Pancreas (tissue), 10 donors: ENCODE measurements at regions not wholly inside any gene's neighbourhood (a gene's known extent, or its start where the extent isn't known, plus 50 kb on each side); places are given as distances from the start of the nearest gene placed in this dataset.

Experiments
- ATAC-seq, 4 donors: fragments of 200-7000 bp; cut with Tn5 transposase; one replicate each; pipeline versions ENCODE4 v1.8.0 to v1.9.1; 2020; ENCODE audit warnings: mild to moderate bottlenecking in 4 of 4, moderate library complexity in 4 of 4
- DNase-seq, 6 donors: peaks; one replicate each; pipeline ENCODE4 v3.0.0-alpha.2; 2020
- FAIRE-seq: peaks from 2 replicates; lab custom pipeline; 2012; peaks lifted over from hg19 to GRCh38; lab: Jason Lieb, UNC
- H3K27ac ChIP-seq, 4 donors: fragments of 200-600 bp; sonication (generic); 1 replicate in 3 of 4; 2 replicates in 1 of 4; pipeline versions ENCODE4 v1.5.0 to v1.8.0; 2020
- H3K27me3 ChIP-seq, 4 donors: fragments of 200-600 bp; one replicate each; pipeline ENCODE4 v1.8.0; 2021
- H3K36me3 ChIP-seq, 3 donors: fragments of 200-600 bp; sonication (generic) in 1 of 3; one replicate each; pipeline versions ENCODE4 v1.5.0 to v1.8.0; 2020 to 2021
- H3K4me1 ChIP-seq, 3 donors: fragments of 200-600 bp; one replicate each; pipeline ENCODE4 v1.8.0; 2021
- H3K4me3 ChIP-seq, 4 donors: fragments of 200-600 bp; sonication (generic) in 2 of 4; one replicate each; pipeline versions ENCODE4 v1.5.0 to v1.8.0; 2020 to 2021
- H3K9me3 ChIP-seq, 4 donors: fragments of 200-600 bp; one replicate each; pipeline ENCODE4 v1.8.0; 2021
- WGBS, 2 donors: extraction: QIAGEN DNeasy Blood & Tissue Kit; methylation state at CpG; one replicate each; pipeline ENCODE4 v1.1.7; 2013; 5-methylcytosine and 5-hydroxymethylcytosine counted together
- intact Hi-C, 3 donors: fragments of 100-400 bp; cut with DNase I; formaldehyde crosslinking; loops; one replicate each; pipeline versions ENCODE4 v1.11.1 to v1.14.2; 2022
- TF ChIP-seq, protein P1 (sequence below), 4 donors: fragments of 200-600 bp; sonication (generic) in 3 of 4; IDR thresholded peaks; one replicate each; pipeline versions ENCODE4 v1.5.0 to v1.8.0; 2021; ENCODE audit warnings: antibody characterized with exemption in 4 of 4
- donor health status: healthy with polysubstance abuse.
- donor health status: DM: no; HTN: no; CAD: no; lungs with moderate emphysema.
- donor health status: DM: no; HTN: no; CAD: no.
- donor health status: control.
- donor health status: control.
- donor health status: Bipolar disorder and iron deficiency.
- donor health status: DM: yes; HTN: yes; CAD: no.
- donor health status: DM: no; HTN: no; CAD: no.
- donor health status: DM: no; HTN: no; CAD: no.
- donor health status: DM: yes; HTN: yes; CAD: no.

DNA sequence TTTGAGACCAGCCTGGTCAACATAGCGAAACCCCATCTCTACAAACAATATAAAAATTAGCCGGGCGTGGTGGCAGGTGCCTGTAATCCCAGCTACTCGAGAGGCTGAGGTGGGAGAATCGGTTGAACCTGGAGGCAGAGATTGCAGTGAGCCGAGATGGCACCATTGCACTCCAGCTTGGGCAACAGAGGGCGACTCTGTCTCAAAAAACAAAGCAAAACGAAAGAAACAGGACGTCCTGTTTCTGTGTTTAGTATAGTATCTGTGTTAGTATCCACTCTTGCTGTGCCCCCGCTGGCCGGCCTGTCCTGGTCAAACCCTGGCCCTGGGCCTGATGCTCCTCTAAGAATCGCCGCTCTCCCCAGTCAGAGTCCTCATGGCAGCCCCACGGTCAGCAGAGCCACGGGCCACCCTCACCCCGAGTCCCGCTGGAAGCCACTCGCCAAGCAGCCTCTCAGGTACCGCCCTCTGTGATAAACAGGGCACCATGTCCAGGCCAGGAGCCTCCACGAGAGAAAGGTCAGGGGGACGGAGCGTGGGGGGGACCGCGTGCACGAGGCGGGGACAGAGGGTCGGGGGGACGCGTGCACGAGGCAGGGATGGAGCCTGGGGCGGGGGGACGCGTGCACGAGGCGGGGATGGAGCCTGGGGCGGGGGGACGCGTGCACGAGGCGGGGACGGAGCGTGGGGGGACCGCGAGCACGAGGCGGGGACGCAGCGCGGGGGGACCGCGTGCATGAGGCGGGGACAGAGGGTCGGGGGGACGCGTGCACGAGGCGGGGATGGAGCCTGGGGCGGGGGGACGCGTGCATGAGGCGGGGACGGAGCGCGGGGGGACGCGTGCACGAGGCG lies 384.5 kb downstream of the SMOC2 start:
- Histone ChIP-seq H3K4me3 (no peak overlapping the region), H3K27me3 (no peaks in the 10 kb centered on the region), H3K4me1 (no peaks in the 10 kb centered on the region), H3K27ac (no peak overlapping the region), H3K36me3 (no peaks in the 10 kb centered on the region), H3K9me3 (no peaks in the 10 kb centered on the region)
- ATAC-seq (no peak), FAIRE-seq (no peak), DNase-seq (no peak)
- intact Hi-C loops, result no loop called here
- 90 to 92% methylated on average over 55 to 68 of the region's 68 CpGs for WGBS, 2 donors
- TF ChIP-seq, protein P1, sequence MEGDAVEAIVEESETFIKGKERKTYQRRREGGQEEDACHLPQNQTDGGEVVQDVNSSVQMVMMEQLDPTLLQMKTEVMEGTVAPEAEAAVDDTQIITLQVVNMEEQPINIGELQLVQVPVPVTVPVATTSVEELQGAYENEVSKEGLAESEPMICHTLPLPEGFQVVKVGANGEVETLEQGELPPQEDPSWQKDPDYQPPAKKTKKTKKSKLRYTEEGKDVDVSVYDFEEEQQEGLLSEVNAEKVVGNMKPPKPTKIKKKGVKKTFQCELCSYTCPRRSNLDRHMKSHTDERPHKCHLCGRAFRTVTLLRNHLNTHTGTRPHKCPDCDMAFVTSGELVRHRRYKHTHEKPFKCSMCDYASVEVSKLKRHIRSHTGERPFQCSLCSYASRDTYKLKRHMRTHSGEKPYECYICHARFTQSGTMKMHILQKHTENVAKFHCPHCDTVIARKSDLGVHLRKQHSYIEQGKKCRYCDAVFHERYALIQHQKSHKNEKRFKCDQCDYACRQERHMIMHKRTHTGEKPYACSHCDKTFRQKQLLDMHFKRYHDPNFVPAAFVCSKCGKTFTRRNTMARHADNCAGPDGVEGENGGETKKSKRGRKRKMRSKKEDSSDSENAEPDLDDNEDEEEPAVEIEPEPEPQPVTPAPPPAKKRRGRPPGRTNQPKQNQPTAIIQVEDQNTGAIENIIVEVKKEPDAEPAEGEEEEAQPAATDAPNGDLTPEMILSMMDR (IDR thresholded peaks at IDR 0.05), result no peak

DNA sequence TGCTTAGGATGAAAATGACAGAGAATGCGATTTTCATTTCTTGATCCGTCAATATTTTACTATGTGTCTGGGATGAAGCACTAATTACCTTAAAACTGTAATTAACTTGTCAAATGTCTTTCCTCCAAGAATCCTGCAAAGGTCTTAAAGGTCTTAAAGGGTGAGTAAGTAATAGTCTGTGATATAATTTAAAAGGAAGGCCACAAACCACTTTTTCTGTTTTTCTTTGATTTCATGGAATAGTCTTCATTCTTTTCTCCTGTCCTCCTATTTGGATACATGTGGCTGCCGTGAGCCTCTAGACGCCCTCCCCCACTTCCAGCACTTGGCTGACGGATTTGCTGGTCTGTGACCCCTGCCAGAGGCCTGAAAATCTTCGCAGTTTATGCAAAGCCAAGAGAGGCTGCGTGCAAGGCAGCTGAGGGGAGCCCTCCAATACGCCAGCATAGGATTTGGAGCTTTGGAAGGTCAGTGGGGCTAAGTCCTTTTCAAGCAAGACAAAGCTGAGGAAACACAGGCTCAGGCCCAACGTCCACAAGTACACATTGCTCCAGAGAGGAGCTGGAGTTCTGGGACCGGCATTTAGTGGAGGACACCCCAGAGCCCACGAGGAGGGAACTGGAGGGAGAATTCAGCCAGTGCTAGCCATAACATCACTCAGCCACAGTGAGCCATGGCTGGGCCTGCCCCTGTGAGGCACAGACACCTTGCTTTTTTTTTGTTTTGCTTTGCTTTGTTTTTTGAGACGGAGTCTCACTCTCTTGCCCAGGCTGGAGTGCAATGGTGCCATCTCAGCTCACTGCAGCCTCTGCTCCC lies 382.6 kb downstream of the SMOC2 start:
- no peak overlapping the region for H3K4me3 ChIP-seq
- ATAC-seq (no peak), DNase-seq (no peak), FAIRE-seq (no peak)
- TF ChIP-seq, protein P1 (IDR thresholded peaks at IDR 0.05), result no peak
- intact Hi-C loops, result no loop called here
- WGBS, 2 donors, result 63 to 76% methylated on average over 12 of the region's 12 CpGs
- no peaks in the 10 kb centered on the region for H3K9me3 ChIP-seq
- no peaks in the 10 kb centered on the region for H3K4me1 ChIP-seq
- no peaks in the 10 kb centered on the region for H3K36me3 ChIP-seq
- no peaks in the 10 kb centered on the region for H3K27me3 ChIP-seq
- no peak overlapping the region for H3K27ac ChIP-seq

DNA sequence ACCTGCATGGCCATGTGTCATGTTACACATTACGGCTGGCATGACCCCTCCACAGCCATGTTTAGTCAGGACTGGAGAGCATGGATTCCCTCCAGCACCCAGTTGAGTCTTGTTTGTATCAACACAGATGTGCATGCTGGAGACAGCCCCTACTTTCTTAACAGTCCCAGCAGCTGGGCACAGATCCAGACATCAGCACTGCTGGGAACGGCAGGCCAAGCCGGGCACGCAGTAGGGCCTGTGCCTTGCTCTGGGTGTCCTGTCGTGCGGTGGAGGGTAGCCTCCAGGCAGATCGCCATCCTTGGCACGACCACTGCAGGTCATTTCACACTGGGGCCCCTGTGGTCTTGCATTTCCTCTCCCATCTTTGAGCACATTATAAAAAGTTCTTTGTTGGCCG lies 381.4 kb downstream of the SMOC2 start:
- 76 to 84% methylated on average over 9 of the region's 9 CpGs for WGBS, 2 donors
- intact Hi-C loops, result no loop called here
- no peaks in the 10 kb centered on the region for H3K27me3 ChIP-seq
- H3K4me3 ChIP-seq, result no peak overlapping the region
- no peaks in the 10 kb centered on the region for H3K4me1 ChIP-seq
- DNase-seq (no peak), FAIRE-seq (no peak), ATAC-seq (no peak)
- no peak overlapping the region for H3K27ac ChIP-seq
- no peaks in the 10 kb centered on the region for H3K9me3 ChIP-seq
- TF ChIP-seq, protein P1 (IDR thresholded peaks at IDR 0.05), result no peak
- no peaks in the 10 kb centered on the region for H3K36me3 ChIP-seq

DNA sequence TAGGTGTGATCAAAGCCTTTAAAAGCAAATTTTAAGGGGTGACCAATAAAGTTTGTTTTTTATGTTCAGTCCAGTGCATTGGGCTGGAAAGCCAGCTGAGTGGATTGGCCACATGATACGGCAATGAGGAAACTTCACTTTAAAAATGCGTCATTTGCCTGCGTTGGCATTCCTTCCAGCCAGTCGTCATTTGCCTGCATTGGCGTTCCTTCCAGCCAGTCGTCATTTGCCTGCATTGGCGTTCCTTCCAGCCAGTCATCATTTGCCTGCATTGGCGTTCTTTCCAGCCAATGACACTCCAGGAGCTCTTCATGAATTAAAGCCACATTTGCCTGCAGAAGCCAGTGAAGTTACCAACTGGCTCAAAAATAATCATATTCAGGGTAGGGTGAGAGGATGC lies 378.6 kb downstream of the SMOC2 start:
- Histone ChIP-seq H3K4me3 (no peak overlapping the region), H3K4me1 (no peaks in the 10 kb centered on the region), H3K36me3 (no peaks in the 10 kb centered on the region), H3K9me3 (no peaks in the 10 kb centered on the region), H3K27ac (no peak overlapping the region), H3K27me3 (no peaks in the 10 kb centered on the region)
- 70 to 82% methylated on average over 8 of the region's 8 CpGs for WGBS, 2 donors
- no peak for ATAC-seq
- TF ChIP-seq, protein P1 (IDR thresholded peaks at IDR 0.05), result no peak
- no peak for DNase-seq
- no peak for FAIRE-seq
- intact Hi-C loops, result no loop called here
